GM21360 (cell line): ENCODE measurements at regions not wholly inside any gene's neighbourhood (a gene's known extent, or its start where the extent isn't known, plus 50 kb on each side); places are given as distances from the start of the nearest gene placed in this dataset.

Source experiments
- ATAC-seq: cut with Tn5 transposase; IDR thresholded peaks from one replicate; pipeline ENCODE4 v1.9.1; 2021; ENCODE audit warnings: mild to moderate bottlenecking, moderate library complexity; ENCODE audit not compliant: unreplicated experiment

GRCh38 chr6:141261016-141261671 is 871.6 kb upstream of the GJE1 start:
- ATAC-seq: no peak

GRCh38 chr6:141260627-141261015 is 872.1 kb upstream of the GJE1 start:
- ATAC-seq: no peak

- no peak for ATAC-seq
These were observed 872.9 kb upstream of the GJE1 start for GRCh38 chr6:141259807-141260206.

- no peak for ATAC-seq
These were observed 873.6 kb upstream of the GJE1 start for GRCh38 chr6:141259091-141259490.

GRCh38 chr6:141258516-141258915 is 874.2 kb upstream of the GJE1 start:
- no peak for ATAC-seq

- no peak for ATAC-seq
These were observed 878.4 kb upstream of the GJE1 start for GRCh38 chr6:141254336-141254735.

GRCh38 chr6:141252828-141253608 is 879.7 kb upstream of the GJE1 start:
- ATAC-seq: no peak

GRCh38 chr6:141251286-141251685 is 881.4 kb upstream of the GJE1 start:
- no peak for ATAC-seq

- peak; percentile 56 for ATAC-seq
These were observed 884.5 kb upstream of the GJE1 start for GRCh38 chr6:141248021-141248799.

- ATAC-seq: no peak
These were observed 888.4 kb upstream of the GJE1 start for GRCh38 chr6:141244366-141244765.

- ATAC-seq: no peak
These were observed 889.8 kb upstream of the GJE1 start for GRCh38 chr6:141242957-141243356.

GRCh38 chr6:141229296-141229695 is 903.4 kb upstream of the GJE1 start:
- ATAC-seq: no peak

GRCh38 chr6:141218583-141218982 is 914.1 kb upstream of the GJE1 start:
- ATAC-seq: no peak

- no peak for ATAC-seq
These were observed 916.0 kb upstream of the GJE1 start for GRCh38 chr6:141216726-141217125.

GRCh38 chr6:141212296-141212695 is 920.4 kb upstream of the GJE1 start:
- no peak for ATAC-seq

GRCh38 chr6:141211845-141212244 is 920.9 kb upstream of the GJE1 start:
- no peak for ATAC-seq

- no peak for ATAC-seq
These were observed 921.8 kb upstream of the GJE1 start for GRCh38 chr6:141210901-141211300.

- ATAC-seq: no peak
These were observed 922.8 kb upstream of the GJE1 start for GRCh38 chr6:141209890-141210289.

- no peak for ATAC-seq
These were observed 924.6 kb upstream of the GJE1 start for GRCh38 chr6:141208101-141208500.

GRCh38 chr6:141203902-141204575 is 928.7 kb upstream of the GJE1 start:
- ATAC-seq: no peak

- ATAC-seq: no peak
These were observed 930.1 kb upstream of the GJE1 start for GRCh38 chr6:141202626-141203025.
